Left hindlimb (tissue), 1 donor: ENCODE measurements at regions not wholly inside any gene's neighbourhood (a gene's known extent, or its start where the extent isn't known, plus 50 kb on each side); places are given as distances from the start of the nearest gene placed in this dataset.

Experiments used
- DNase-seq: peaks from one replicate; pipeline ENCODE4 v3.0.0-alpha.2; 2018

DNA sequence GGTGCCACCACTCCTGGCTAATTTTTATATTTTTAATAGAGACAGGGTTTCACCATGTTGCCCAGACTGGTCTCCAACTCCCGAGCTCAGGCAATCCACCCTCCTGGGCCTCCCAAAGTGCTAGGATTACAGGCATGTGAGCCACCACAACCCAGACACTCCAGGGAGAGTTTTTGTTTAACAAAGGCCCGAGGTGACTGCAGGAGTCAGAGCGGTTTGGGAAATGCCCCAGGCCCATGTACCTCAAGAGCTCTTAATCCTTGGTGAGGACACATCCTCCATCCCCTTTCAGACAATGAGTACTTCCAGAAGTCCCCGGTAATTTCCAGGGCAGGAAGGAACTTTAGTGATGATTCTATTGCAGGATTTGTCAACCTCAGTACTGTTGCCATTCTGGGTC, 176.0 kb downstream of the ESRRB start:
- DNase-seq = no peak

DNA sequence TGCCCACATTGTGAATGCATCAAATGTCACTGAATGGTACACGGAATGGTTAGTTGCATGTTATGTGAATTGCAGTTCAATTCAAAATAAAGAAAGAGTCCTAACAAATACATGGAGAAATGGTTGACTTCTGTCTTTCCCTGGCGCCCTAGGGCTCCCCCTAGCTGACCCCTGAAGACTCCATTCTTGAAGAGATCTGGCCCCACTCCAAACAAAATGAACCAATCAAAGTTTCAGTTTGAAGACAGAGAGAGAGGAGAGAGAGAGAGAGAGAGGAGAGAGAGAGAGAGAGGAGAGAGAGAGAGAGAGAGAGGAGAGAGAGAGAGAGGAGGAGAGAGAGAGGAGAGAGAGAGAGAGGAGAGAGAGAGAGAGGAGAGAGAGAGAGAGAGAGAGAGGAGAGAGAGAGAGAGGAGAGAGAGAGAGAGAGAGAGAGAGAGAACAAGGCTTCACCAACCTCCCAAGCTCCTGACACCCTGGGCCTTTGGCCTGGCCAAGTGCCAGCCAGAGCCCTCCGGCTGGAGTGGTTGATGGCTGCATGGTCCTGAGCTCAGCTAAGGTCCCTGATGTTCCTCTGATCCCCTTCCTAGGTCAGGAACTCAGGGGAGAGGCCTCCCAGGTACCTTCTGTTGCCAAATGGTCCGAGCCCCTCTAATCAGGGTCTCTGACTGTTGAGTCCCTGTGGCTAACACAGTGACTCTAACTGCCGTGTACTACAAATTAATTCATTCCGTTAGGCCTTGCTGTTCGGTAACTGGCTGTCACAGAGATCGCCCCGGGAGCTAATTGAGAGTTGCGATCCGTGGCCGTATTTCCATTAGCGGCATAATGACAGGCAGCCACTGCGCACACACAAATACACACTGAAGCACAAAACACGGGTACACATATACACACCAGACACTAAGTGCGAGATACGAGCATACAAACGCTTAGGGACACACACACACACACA, 188.8 kb downstream of the ESRRB start:
- DNase-seq = no peak

- DNase-seq = no peak
These were observed 190.5 kb downstream of the ESRRB start for GRCh38 chr14:76566439-76566838.

GRCh38 chr14:76574416-76575095, 186.7 kb upstream of the VASH1 start:
- DNase-seq = no peak

DNA sequence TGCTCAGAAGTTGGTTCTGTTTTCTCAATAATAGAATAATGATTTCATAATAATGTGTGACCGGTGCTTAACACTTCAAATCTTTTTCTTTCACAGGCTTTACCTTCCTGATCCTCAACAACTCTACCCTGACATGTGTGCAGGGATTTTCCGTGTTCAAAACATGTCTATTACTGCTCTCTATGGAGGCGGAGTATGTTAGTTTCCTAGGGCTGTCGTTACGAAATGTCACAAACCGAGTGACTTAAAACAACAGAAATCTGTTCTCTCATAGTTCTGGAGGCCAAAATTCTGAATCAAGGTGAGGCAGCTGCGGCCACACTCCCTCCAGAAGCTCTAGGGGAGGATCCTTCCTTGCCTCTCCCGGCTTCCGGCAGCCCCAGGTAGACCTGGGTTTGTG, 186.2 kb upstream of the VASH1 start:
- no peak for DNase-seq

DNA sequence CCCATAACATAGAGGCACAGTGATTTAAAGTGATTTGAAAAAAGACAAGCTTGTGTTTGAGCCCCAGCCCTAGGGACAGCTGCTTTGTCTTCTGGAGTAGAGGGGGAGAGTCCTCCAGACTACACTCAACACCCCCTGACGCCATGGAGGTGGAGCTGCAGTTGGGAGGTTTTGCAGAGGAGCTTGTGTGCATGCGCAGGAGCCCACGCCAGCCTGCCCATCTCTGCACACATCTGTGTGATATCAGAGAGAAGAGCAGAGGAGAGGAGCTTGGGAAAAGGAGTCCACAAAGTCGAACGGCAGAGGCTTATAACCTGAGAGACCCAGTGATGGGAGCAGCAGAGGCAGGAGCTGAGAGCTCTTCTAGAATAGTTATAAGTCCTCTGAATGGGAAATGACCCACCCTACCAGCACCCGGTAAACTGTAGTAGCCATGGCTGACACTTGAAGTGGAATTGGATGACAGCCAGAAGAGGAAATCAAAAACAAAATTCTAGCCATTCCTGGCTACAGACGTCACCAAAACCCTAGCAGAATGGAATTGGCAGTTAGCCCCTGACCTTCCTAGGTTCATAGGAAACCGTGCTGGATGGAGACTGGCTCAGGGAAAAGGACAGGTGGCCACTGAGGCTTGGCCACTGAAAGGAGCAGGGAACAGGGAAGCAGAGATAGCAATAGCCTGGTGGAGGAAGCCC, 185.1 kb upstream of the VASH1 start:
- DNase-seq = no peak

DNA sequence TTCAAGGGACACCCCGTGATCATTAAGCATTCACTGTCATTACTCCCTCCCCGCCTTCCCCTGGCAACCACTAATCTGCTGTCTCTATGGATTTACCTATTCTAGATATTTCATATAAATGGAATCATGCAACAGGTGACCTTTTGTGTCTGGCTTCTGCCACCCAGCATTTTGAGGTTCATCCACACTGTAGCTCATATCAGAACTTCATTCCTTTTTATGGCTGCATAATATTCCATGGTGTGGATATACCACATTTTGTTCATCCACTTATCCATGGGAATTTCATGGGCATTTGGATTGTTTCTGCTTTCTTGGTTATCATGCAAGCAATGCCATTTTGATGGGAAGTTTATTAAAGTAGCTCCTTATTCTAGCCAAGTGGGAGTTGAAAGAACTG, 184.2 kb upstream of the VASH1 start:
- no peak for DNase-seq

DNA sequence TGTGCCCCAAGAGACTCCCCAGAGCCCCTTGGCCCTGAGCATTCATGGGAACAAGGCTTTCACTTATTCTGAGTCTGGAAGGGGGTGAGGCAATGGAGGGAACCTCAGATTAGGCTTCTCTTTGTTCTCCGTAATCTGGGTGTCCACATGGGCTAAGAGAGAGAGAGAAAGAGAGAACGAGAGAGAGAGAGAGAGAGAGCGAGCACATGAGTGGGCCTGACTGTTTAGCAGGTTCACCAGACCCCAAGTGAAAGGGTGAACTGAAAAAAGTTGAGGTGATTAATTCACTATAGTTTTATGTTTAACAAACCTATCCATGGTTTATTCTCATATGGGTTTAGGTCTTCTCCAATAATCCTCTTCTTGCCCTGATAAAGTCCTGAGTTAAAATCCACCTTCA, 183.4 kb upstream of the VASH1 start:
- no peak for DNase-seq

DNA sequence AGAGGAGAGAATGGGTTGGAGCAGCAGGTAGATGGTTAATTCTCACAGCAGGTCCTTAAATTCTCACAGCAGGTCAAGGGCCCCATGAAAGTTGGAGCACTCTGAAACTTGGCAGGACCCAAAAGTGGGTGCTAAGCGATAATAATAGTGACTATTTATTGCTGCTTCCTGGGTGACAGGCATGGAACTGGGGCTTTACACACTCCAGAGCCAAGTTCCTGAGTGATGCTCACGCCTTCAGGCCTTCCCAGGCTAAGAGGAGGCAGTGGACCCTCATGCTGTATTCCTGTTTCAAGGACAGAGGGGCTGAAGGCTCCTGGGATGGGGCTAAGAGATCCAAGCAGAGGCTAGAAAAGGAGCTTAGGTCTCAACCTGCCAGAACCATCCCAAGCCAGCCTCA, 180.9 kb upstream of the VASH1 start:
- DNase-seq = no peak

DNA sequence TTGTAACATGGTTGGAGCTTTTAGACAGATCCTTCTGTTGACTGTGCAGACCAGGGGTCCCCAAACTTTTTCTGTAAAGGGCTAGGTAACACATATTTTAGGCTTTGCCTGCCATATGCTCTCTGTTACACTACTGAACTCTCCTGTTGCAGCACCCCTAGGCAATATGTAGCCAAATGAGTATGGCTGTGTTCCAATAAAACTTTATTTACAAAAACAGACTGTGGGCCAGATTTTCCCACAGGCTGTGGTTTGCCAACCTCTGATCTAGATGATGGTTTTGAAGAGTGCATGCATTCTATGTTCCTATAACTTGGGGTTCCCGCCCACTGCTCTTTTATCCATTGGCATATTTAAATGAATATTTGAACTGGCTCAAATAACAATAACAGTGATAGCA, 180.3 kb upstream of the VASH1 start:
- no peak for DNase-seq

- no peak for DNase-seq
These were observed 179.7 kb upstream of the VASH1 start for GRCh38 chr14:76581592-76581991.

DNA sequence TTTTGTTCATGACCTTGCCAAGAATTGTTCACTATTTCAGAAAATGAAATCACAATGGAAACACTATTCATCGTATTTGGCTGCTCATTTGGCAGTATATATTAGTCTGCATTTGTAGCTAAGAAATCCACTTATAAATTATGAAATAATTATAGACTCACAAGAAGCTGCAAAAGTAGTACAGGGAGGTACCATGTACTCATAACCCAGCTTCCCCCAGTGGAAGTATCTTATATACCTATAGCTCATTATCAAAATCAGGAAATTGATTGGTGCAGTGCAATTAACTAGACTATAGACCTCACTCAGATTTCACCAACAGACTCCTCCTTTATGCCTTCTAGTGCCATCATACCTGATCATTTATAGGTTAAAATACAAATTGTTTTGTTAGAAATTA, 178.8 kb upstream of the VASH1 start:
- DNase-seq = no peak

GRCh38 chr14:76583174-76583573, 178.1 kb upstream of the VASH1 start:
- no peak for DNase-seq

GRCh38 chr14:76583805-76584204, 177.5 kb upstream of the VASH1 start:
- no peak for DNase-seq

GRCh38 chr14:76584271-76584702, 177.0 kb upstream of the VASH1 start:
- DNase-seq = peak; percentile 40

DNA sequence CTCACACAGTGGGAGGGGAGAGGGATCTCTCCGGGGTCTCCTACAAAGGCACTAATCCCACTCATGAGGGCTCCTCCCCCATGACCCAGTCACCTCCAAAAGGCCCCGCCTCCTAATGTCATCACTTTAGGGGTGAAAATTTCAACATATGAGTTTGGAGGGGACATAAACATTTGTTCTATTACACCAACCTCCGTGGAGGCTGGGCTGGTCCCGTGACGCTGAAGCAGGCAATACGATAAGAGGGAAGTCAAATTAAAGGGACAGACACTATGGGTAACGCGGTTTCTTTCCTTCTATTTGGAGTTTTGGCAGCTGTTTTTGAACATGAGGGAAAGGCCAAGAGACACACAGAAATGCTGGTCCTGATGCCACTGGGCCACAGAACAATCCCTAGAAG, 175.7 kb upstream of the VASH1 start:
- no peak for DNase-seq

- DNase-seq = no peak
These were observed 172.0 kb upstream of the VASH1 start for GRCh38 chr14:76589246-76589645.

GRCh38 chr14:76591266-76591665, 170.0 kb upstream of the VASH1 start:
- DNase-seq = no peak

DNA sequence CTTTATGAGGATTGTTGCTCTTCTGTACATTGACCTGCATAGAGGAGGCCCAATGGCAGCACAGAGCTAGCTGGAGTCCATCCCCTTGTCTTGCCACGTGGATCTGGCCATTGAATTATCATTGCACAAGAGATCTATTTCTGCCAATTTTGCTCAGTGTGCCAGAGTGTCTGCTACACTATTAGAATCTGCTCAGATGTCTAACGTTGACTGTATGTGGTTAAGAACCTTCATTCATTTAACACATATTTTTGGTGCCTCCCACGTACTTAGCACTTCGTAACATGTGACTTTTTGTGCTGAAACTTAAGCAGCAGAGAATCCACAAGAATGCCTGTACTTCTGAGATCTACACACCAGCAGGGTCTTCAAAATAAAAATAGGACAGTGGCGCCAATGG, 166.0 kb upstream of the VASH1 start:
- no peak for DNase-seq

- no peak for DNase-seq
These were observed 163.9 kb upstream of the VASH1 start for GRCh38 chr14:76597387-76597786.

DNA sequence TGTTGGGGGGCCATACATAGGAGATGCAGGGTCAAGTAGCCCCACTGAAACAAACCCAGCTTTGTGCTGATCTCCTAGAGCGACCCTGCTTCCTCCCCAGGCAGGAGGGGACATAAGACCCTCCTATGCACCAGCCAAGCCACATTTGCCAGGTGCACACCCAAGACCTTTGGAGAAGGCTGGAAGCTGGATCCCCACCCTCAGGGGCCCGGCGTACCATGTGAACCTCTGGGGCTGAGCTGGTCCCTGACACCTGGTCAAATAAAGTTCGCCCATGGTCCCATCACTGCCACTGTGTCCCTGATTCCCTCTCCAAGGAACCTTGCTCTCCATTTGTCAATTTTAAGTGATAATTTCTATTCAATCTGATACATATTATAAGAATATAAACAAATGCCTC, 162.1 kb upstream of the VASH1 start:
- no peak for DNase-seq

GRCh38 chr14:76599559-76600287, 161.5 kb upstream of the VASH1 start:
- DNase-seq = no peak

- no peak for DNase-seq
These were observed 157.6 kb upstream of the VASH1 start for GRCh38 chr14:76603713-76604112.
